HepG2 (cell line): ENCODE measurements at regions not wholly inside any gene's neighbourhood (a gene's known extent, or its start where the extent isn't known, plus 50 kb on each side); places are given as distances from the start of the nearest gene placed in this dataset.

ENCODE experiments used
- ATAC-seq: fragments of 200-7000 bp; cut with Tn5 transposase; 3 replicates; pipeline ENCODE4 v1.9.1; 2020; ENCODE audit warnings: mild to moderate bottlenecking, moderate library complexity
- BruUV-seq: library from RNA; stranded (reverse); fragments of 400-500 nt; replicated peaks from 2 replicates; lab custom pipeline; 2021; lab: Mats Ljungman, UMichigan
- CTCF ChIA-PET: fragments of 300-600 bp; formaldehyde crosslinking; extraction: SDS; loops from one replicate; lab custom pipeline; 2021; ENCODE audit warnings: low total read pairs, inconsistent platforms, low intra/inter-chr PET ratio; lab: Yijun Ruan, JAX
- POLR2A ChIA-PET: fragments of 350-600 bp; sonication (Branson Sonifier 250); formaldehyde crosslinking; loops from one replicate; lab custom pipeline; 2020; ENCODE audit warnings: antibody characterized with exemption, inconsistent platforms; lab: Yijun Ruan, JAX
- DNase-seq: peaks from one replicate; pipeline ENCODE4 v3.0.0-alpha.2; 2015; ENCODE audit warnings: low spot score
- FAIRE-seq: peaks from 3 replicates; lab custom pipeline; 2011; peaks lifted over from hg19 to GRCh38; lab: Jason Lieb, UNC
- H2AFZ ChIP-seq: one replicate; pipeline ENCODE4 v1.6.1; 2011; ENCODE audit warnings: low read length, inconsistent platforms
- H3K27ac ChIP-seq: fragments of 300-600 bp; 3 replicates; pipeline ENCODE4 v1.8.0; 2011; ENCODE audit warnings: mixed run types, mild to moderate bottlenecking, mixed read lengths, low read length, inconsistent platforms; ENCODE audit not compliant: insufficient read depth; ENCODE audit errors: extremely low read length
- H3K27me3 ChIP-seq, 2 experiments: fragments of 200-600 bp in 1 of 2; 2 replicates in 1 of 2; 3 replicates in 1 of 2; pipeline versions ENCODE4 v1.6.0 to v1.8.0; 2011; ENCODE audit warnings: low read length in 2 of 2, mild to moderate bottlenecking in 2 of 2, moderate library complexity in 2 of 2, inconsistent platforms in 1 of 2; ENCODE audit not compliant: insufficient read depth in 2 of 2, control insufficient read depth in 1 of 2
- H3K36me3 ChIP-seq, 2 experiments: fragments of 200-600 bp in 1 of 2; replicated peaks in 1 of 2; 2 replicates in 1 of 2; 3 replicates in 1 of 2; pipeline versions ENCODE4 v1.5.1 to v1.8.0; 2011; ENCODE audit warnings: low read length in 2 of 2, inconsistent platforms in 1 of 2; ENCODE audit not compliant: insufficient read depth in 2 of 2, control insufficient read depth in 1 of 2
- H3K4me1 ChIP-seq: 2 replicates; pipeline ENCODE4 v1.5.1; 2012; ENCODE audit warnings: low read length, inconsistent platforms; ENCODE audit not compliant: insufficient read depth
- H3K4me2 ChIP-seq: 2 replicates; pipeline ENCODE4 v1.6.0; 2011; ENCODE audit warnings: low read depth, low read length, inconsistent platforms
- H3K4me3 ChIP-seq, 3 experiments: fragments of 200-600 bp in 1 of 3; sonication (generic), shearing (Covaris generic) in 1 of 3; replicated peaks in 1 of 3; 2 replicates each; pipeline ENCODE4 v1.5.1; 2011 to 2016; ENCODE audit warnings: low read length in 3 of 3, inconsistent platforms in 2 of 3, low read depth in 2 of 3, mild to moderate bottlenecking in 2 of 3, control low read depth in 1 of 3, mixed read lengths in 1 of 3; ENCODE audit not compliant: insufficient read depth in 1 of 3
- H3K79me2 ChIP-seq: one replicate; pipeline ENCODE4 v1.6.1; 2011; ENCODE audit warnings: low read length, inconsistent platforms; ENCODE audit not compliant: insufficient read depth
- H3K9ac ChIP-seq: 2 replicates; pipeline ENCODE4 v1.6.0; 2011; ENCODE audit warnings: mild to moderate bottlenecking, low read depth, low read length, inconsistent platforms; ENCODE audit not compliant: insufficient read depth
- H3K9me3 ChIP-seq: 2 replicates; pipeline ENCODE4 v1.5.1; 2012; ENCODE audit warnings: mild to moderate bottlenecking, low read length
- H4K20me1 ChIP-seq: 2 replicates; pipeline ENCODE4 v1.6.0; 2011; ENCODE audit warnings: inconsistent platforms, mild to moderate bottlenecking, low read length, moderate library complexity; ENCODE audit not compliant: insufficient read depth
- AGO2 ChIP-seq: fragments of 200-400 bp; formaldehyde crosslinking; optimal IDR thresholded peaks from 2 replicates; pipeline ENCODE3; 2017; ENCODE audit warnings: mild to moderate bottlenecking, low read depth, low read length, moderate library complexity
- HCFC1 ChIP-seq: fragments of 150-350 bp; IDR thresholded peaks from 2 replicates; pipeline ENCODE4 v1.6.1; 2014; ENCODE audit warnings: low read depth, low read length
- SYNCRIP ChIP-seq: fragments of 200-400 bp; formaldehyde crosslinking; IDR thresholded peaks from 2 replicates; pipeline ENCODE4 v1.6.1; 2018; ENCODE audit warnings: mild to moderate bottlenecking, low read depth, low read length; ENCODE audit not compliant: insufficient read depth
- ZNF136 ChIP-seq: sonication (generic); formaldehyde crosslinking; IDR thresholded peaks from 2 replicates; pipeline ENCODE4 v1.8.1; 2022; ENCODE audit warnings: low read depth, mild to moderate bottlenecking, moderate library complexity, missing genetic modification reagents
- ZNF331 ChIP-seq: sonication (generic); formaldehyde crosslinking; IDR thresholded peaks from 2 replicates; pipeline ENCODE4 v1.4.0; 2020; ENCODE audit warnings: missing genetic modification reagents
- ZNF510 ChIP-seq: sonication (generic); formaldehyde crosslinking; IDR thresholded peaks from 2 replicates; pipeline ENCODE4 v1.4.0; 2020; ENCODE audit warnings: low read depth, mild to moderate bottlenecking, missing genetic modification reagents
- ZSCAN29 ChIP-seq: sonication (generic); formaldehyde crosslinking; conservative IDR thresholded peaks from 2 replicates; pipeline ENCODE4 v1.4.0; 2020; ENCODE audit warnings: mild to moderate bottlenecking, missing genetic modification reagents
- WGBS: methylation state at CpG from one replicate; pipeline ENCODE4 v1.1.6; 2017; ENCODE audit warnings: low lambda C conversion rate; 5-methylcytosine and 5-hydroxymethylcytosine counted together
- in situ Hi-C: cut with HindIII; loops from 2 replicates; pipeline ENCODE4 v1.10.0; 2017; ENCODE audit warnings: low pct_unique_long_range_greater_than_20kb; ENCODE audit not compliant: extremely low pct_ligation_motif_present
- intact Hi-C: fragments of 100-400 bp; cut with micrococcal nuclease; formaldehyde crosslinking; loops from one replicate; pipeline ENCODE4 v1.10.0; 2022; ENCODE audit not compliant: unreplicated experiment

DNA sequence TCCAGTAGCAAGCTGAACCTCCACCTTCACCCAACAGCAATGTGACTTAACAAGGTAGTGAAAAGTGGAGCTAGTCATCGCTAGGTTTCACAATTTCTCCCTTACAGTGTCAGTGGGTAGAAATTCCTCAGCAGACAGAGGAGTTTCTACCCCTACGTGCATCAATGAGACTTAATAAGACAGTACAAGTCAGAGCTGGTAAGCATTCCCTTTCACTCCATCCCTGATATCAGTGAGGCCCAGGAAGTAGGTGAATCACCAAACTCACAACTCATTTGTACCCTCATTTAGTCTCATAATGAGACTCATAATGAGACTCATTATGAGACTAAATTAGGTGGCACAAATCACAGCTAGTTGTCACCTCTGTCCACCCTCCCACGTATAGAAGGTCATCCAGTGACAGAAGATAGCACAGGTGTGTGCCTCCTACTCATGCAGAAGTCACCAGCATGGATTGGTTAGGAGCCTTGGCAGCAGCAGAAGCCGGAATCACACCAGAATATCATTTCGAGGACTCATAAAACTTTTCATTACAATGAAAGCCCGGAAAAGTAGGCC, 50.8 kb upstream of the NUDT10 start:
- Histone ChIP-seq H4K20me1 (no peaks in the 10 kb centered on the region), H3K4me1 (no peaks in the 10 kb centered on the region), H3K9me3 (no peaks in the 10 kb centered on the region), H2AFZ (no peak overlapping the region), H3K36me3 (no peaks in the 10 kb centered on the region), H3K27ac (no peak overlapping the region), H3K4me2 (no peak overlapping the region), H3K9ac (no peak overlapping the region), H3K27me3 (no peaks in the 10 kb centered on the region), H3K79me2 (no peaks in the 10 kb centered on the region), H3K4me3 (no peak overlapping the region)
- DNase-seq (no peak), ATAC-seq (no peak), FAIRE-seq (no peak)
- in situ Hi-C loops (no loop called here), intact Hi-C loops (no loop called here)
- no TSS peak for BruUV-seq
- CTCF ChIA-PET: no interaction called here
- TF ChIP-seq ZNF510 (CRISPR knock-in tag) (no peak), ZNF331 (CRISPR knock-in tag) (no peak), HCFC1 (no peak), AGO2 (no peak), ZNF136 (no peak), SYNCRIP (no peak), ZSCAN29 (CRISPR knock-in tag) (no peak)
- POLR2A ChIA-PET: no interaction called here
- 0% methylated on average over 3 of the region's 6 CpGs for WGBS
